IMR-90 (cell line): ENCODE measurements at regions not wholly inside any gene's neighbourhood (a gene's known extent, or its start where the extent isn't known, plus 50 kb on each side); places are given as distances from the start of the nearest gene placed in this dataset.
"Not testable (repeated sequence)": the region's sequence is repeated elsewhere in the genome, so short reads cannot be mapped to it uniquely, and the experiment has no call there.

Source experiments
- ATAC-seq: fragments of 200-7000 bp; cut with Tn5 transposase; 2 replicates; pipeline ENCODE4 v1.9.1; 2020; ENCODE audit warnings: low read depth, mild to moderate bottlenecking, moderate library complexity
- BruUV-seq: library from RNA; stranded (reverse); fragments of 400-500 nt; replicated peaks from 2 replicates; lab custom pipeline; 2021; lab: Mats Ljungman, UMichigan
- CTCF ChIA-PET: fragments of 300-600 bp; formaldehyde crosslinking; extraction: SDS; loops from one replicate; lab custom pipeline; 2021; ENCODE audit warnings: antibody characterized with exemption; lab: Yijun Ruan, JAX
- POLR2A ChIA-PET: fragments of 300-600 bp; sonication (Branson Sonifier 250); formaldehyde crosslinking; loops from one replicate; lab custom pipeline; 2022; ENCODE audit warnings: antibody characterized with exemption; ENCODE audit not compliant: unreplicated experiment; lab: Charles Lee
- DNase-seq: peaks from one replicate; pipeline ENCODE4 v3.0.0; 2013
- H2AFZ ChIP-seq: replicated peaks from 2 replicates; pipeline ENCODE3; 2013; ENCODE audit warnings: low read length, mild to moderate bottlenecking; ENCODE audit not compliant: poor library complexity
- H2AK5ac ChIP-seq: 2 replicates; pipeline ENCODE4 v1.6.1; 2013; ENCODE audit warnings: low read depth, low read length, inconsistent platforms
- H2AK9ac ChIP-seq: replicated peaks from 2 replicates; pipeline ENCODE3; 2013; ENCODE audit warnings: mild to moderate bottlenecking, low read depth, low read length, moderate library complexity; ENCODE audit not compliant: poor library complexity
- H2BK120ac ChIP-seq: 2 replicates; pipeline ENCODE4 v1.6.1; 2013; ENCODE audit warnings: low read depth, low read length, inconsistent platforms
- H2BK15ac ChIP-seq: 3 replicates; pipeline ENCODE4 v1.6.1; 2013; ENCODE audit warnings: low read depth, low read length, inconsistent platforms
- H2BK20ac ChIP-seq: 2 replicates; pipeline ENCODE4 v1.6.1; 2013; ENCODE audit warnings: low read depth, mild to moderate bottlenecking, inconsistent platforms, low read length, moderate library complexity
- H2BK5ac ChIP-seq: 2 replicates; pipeline ENCODE4 v1.6.1; 2013; ENCODE audit warnings: mild to moderate bottlenecking, low read depth, low read length, inconsistent platforms; ENCODE audit not compliant: poor library complexity, severe bottlenecking
- H3K14ac ChIP-seq: replicated peaks from 2 replicates; pipeline ENCODE4 v1.6.1; 2013; ENCODE audit warnings: low read depth, low read length, inconsistent platforms
- H3K18ac ChIP-seq: 2 replicates; pipeline ENCODE4 v1.6.1; 2013; ENCODE audit warnings: low read depth, low read length, control low read depth
- H3K23ac ChIP-seq: 2 replicates; pipeline ENCODE4 v1.6.1; 2013; ENCODE audit warnings: low read depth, low read length, inconsistent platforms
- H3K27ac ChIP-seq: 2 replicates; pipeline ENCODE4 v1.5.1; 2013; ENCODE audit warnings: mild to moderate bottlenecking, control low read depth, low read length; ENCODE audit not compliant: insufficient read depth
- H3K27me3 ChIP-seq: 2 replicates; pipeline ENCODE4 v1.6.1; 2013; ENCODE audit warnings: low read length; ENCODE audit not compliant: control insufficient read depth, insufficient read depth
- H3K36me3 ChIP-seq: 2 replicates; pipeline ENCODE4 v1.6.1; 2013; ENCODE audit warnings: low read length, mixed read lengths; ENCODE audit not compliant: control insufficient read depth, insufficient read depth
- H3K4ac ChIP-seq: 2 replicates; pipeline ENCODE4 v1.6.1; 2013; ENCODE audit warnings: low read depth, low read length, inconsistent platforms
- H3K4me1 ChIP-seq: 2 replicates; pipeline ENCODE4 v1.6.1; 2013; ENCODE audit warnings: low read length, mixed read lengths; ENCODE audit not compliant: control insufficient read depth, insufficient read depth
- H3K4me2 ChIP-seq: 2 replicates; pipeline ENCODE4 v1.6.1; 2013; ENCODE audit warnings: low read depth, mild to moderate bottlenecking, control low read depth, low read length, moderate library complexity
- H3K4me3 ChIP-seq: 2 replicates; pipeline ENCODE4 v1.5.1; 2013; ENCODE audit warnings: low read depth, mild to moderate bottlenecking, control low read depth, low read length, moderate library complexity; ENCODE audit not compliant: insufficient read depth
- H3K56ac ChIP-seq: 2 replicates; pipeline ENCODE4 v1.6.1; 2013; ENCODE audit warnings: low read length, inconsistent platforms; ENCODE audit not compliant: insufficient read depth; ENCODE audit errors: extremely low read depth
- H3K79me1 ChIP-seq, 2 experiments: 2 replicates each; pipeline ENCODE4 v1.6.1; 2013; ENCODE audit warnings: low read length in 2 of 2, inconsistent platforms in 1 of 2, low read depth in 1 of 2
- H3K9ac ChIP-seq: 2 replicates; pipeline ENCODE4 v1.6.1; 2013; ENCODE audit warnings: low read depth, low read length, control low read depth
- H3K9me1 ChIP-seq: 2 replicates; pipeline ENCODE4 v1.6.1; 2013; ENCODE audit warnings: low read length, inconsistent platforms; ENCODE audit not compliant: insufficient read depth
- H3K9me3 ChIP-seq: 2 replicates; pipeline ENCODE4 v1.6.1; 2013; ENCODE audit warnings: low read length; ENCODE audit not compliant: control insufficient read depth, insufficient read depth
- H4K20me1 ChIP-seq: 2 replicates; pipeline ENCODE4 v1.6.1; 2013; ENCODE audit warnings: low read length, inconsistent platforms; ENCODE audit not compliant: insufficient read depth
- H4K5ac ChIP-seq: 2 replicates; pipeline ENCODE4 v1.6.1; 2013; ENCODE audit warnings: mild to moderate bottlenecking, low read depth, low read length, control low read depth
- H4K8ac ChIP-seq, 2 experiments: 2 replicates each; pipeline ENCODE4 v1.6.1; 2013; ENCODE audit warnings: low read depth in 2 of 2, low read length in 2 of 2, control low read depth in 1 of 2, inconsistent platforms in 1 of 2
- H4K91ac ChIP-seq: 2 replicates; pipeline ENCODE4 v1.6.1; 2013; ENCODE audit warnings: low read depth, low read length, inconsistent platforms; ENCODE audit not compliant: insufficient read depth
- WGBS, 2 experiments: methylation state at CpG; one replicate each; pipeline versions ENCODE4 v1.1.5 to v1.1.7; 2013; ENCODE audit warnings: missing lambda C conversion rate in 2 of 2; ENCODE audit not compliant: insufficient read length in 1 of 2; ENCODE audit errors: extremely low coverage in 2 of 2; 5-methylcytosine and 5-hydroxymethylcytosine counted together
- dilution Hi-C: fragments of 300-500 bp; cut with HindIII; formaldehyde crosslinking; loops from one replicate; pipeline ENCODE4 v1.14.3; 2018; ENCODE audit warnings: low sequenced_read_pairs; ENCODE audit not compliant: unreplicated experiment
- in situ Hi-C: fragments of 300-500 bp; cut with MboI; formaldehyde crosslinking; loops from 3 replicates; pipeline ENCODE4 v1.14.3; 2019; ENCODE audit warnings: low sequenced_read_pairs, inconsistent platforms, mixed read lengths
- intact Hi-C: fragments of 100-400 bp; cut with micrococcal nuclease; formaldehyde crosslinking; loops from 2 replicates; pipeline ENCODE4 v1.10.0; 2022

DNA sequence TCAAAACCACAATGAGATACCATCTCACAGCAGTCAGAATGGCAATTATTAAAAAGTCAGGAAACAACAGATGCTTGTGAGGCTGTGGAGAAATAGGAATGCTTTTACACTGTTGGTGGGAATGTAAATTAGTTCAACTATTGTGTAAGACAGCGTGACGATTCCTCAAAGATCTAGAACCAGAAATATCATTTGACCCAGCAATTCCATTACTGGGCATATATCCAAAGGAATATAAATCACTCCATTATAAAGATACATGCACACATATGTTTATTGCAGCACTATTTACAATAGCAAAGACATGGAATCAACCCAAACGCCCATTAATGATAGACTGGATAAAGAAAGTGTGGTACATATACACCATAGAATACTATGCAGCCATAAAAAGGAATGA is 50.6 kb upstream of the DNAJC10 start:
- H3K36me3 ChIP-seq, H4K5ac ChIP-seq, H3K4me1 ChIP-seq, H2BK120ac ChIP-seq, H4K8ac ChIP-seq, H2BK20ac ChIP-seq, POLR2A ChIA-PET, H3K18ac ChIP-seq, H2BK15ac ChIP-seq, H3K9me3 ChIP-seq, H2AFZ ChIP-seq, H3K27ac ChIP-seq, H3K27me3 ChIP-seq, H3K9me1 ChIP-seq, DNase-seq, H3K14ac ChIP-seq, H4K91ac ChIP-seq, BruUV-seq, H3K79me1 ChIP-seq, H3K56ac ChIP-seq, H2AK9ac ChIP-seq, H2BK5ac ChIP-seq, ATAC-seq, H2AK5ac ChIP-seq, H3K4me3 ChIP-seq, H3K4ac ChIP-seq, H4K20me1 ChIP-seq, H3K4me2 ChIP-seq, H3K23ac ChIP-seq, CTCF ChIA-PET, H3K9ac ChIP-seq: not testable (repeated sequence)
- intact Hi-C loops (loop anchor here (5.0 kb wide), 1 partner anchor 52 kb away; the partner anchor contains the start of gene DNAJC10), dilution Hi-C loops (loop anchor here (25.0 kb wide), 1 partner anchor 478 kb away; no protein-coding TSS in a partner anchor), in situ Hi-C loops (loop anchor here (25.0 kb wide), 2 partner anchors 753 to 903 kb away; no protein-coding TSS in a partner anchor)
- WGBS, 2 experiments: no CpG with 5 or more reads among the region's 3 CpGs
